Kidney epithelial cell (primary cell): ENCODE measurements at regions not wholly inside any gene's neighbourhood (a gene's known extent, or its start where the extent isn't known, plus 50 kb on each side); places are given as distances from the start of the nearest gene placed in this dataset.

Experiments
- DNase-seq: peaks from one replicate; pipeline ENCODE4 v3.0.0-alpha.2; 2010; ENCODE audit warnings: low read depth
- H3K27me3 ChIP-seq: 2 replicates; pipeline ENCODE4 v1.6.0; 2011; ENCODE audit warnings: low read length; ENCODE audit not compliant: control insufficient read depth, insufficient read depth
- H3K36me3 ChIP-seq: 2 replicates; pipeline ENCODE4 v1.5.1; 2011; ENCODE audit warnings: low read length; ENCODE audit not compliant: control insufficient read depth, insufficient read depth
- H3K4me3 ChIP-seq: 2 replicates; pipeline ENCODE4 v1.5.1; 2011; ENCODE audit warnings: low read depth, mild to moderate bottlenecking, control low read depth, low read length
- TF ChIP-seq, protein P1 (sequence below): IDR thresholded peaks from 2 replicates; pipeline ENCODE4 v1.5.1; 2011; ENCODE audit warnings: mild to moderate bottlenecking, moderate library complexity, low read length, control low read depth, inconsistent platforms; ENCODE audit not compliant: insufficient read depth, poor library complexity, severe bottlenecking

DNA sequence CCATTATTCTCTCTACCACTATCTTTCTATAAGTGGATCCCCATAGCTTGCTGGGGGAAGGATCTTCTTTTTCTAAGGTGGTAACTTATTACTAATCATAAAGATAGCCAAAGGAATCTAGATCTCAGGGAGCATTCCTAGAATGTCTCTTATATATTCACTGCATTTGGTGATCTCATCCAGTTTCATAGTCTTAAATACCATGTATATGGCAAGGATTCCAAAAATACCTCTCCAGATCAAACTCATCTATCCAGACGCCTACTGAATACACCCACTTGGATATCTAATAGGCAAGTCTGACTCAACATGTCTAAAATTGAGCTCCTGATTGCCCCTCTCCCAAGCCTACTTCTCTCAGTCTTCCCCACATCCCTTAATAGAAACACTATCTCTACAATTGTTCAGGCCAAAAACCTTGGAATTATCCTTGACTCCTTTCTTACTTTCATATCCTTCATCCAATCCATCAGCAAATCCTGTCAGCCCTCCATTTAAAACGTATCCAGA, 264.4 kb downstream of the HACE1 start:
- no peaks in the 10 kb centered on the region for H3K36me3 ChIP-seq
- no peak for DNase-seq
- no peak overlapping the region for H3K4me3 ChIP-seq
- TF ChIP-seq, protein P1, sequence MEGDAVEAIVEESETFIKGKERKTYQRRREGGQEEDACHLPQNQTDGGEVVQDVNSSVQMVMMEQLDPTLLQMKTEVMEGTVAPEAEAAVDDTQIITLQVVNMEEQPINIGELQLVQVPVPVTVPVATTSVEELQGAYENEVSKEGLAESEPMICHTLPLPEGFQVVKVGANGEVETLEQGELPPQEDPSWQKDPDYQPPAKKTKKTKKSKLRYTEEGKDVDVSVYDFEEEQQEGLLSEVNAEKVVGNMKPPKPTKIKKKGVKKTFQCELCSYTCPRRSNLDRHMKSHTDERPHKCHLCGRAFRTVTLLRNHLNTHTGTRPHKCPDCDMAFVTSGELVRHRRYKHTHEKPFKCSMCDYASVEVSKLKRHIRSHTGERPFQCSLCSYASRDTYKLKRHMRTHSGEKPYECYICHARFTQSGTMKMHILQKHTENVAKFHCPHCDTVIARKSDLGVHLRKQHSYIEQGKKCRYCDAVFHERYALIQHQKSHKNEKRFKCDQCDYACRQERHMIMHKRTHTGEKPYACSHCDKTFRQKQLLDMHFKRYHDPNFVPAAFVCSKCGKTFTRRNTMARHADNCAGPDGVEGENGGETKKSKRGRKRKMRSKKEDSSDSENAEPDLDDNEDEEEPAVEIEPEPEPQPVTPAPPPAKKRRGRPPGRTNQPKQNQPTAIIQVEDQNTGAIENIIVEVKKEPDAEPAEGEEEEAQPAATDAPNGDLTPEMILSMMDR = no peak
- no peaks in the 10 kb centered on the region for H3K27me3 ChIP-seq

DNA sequence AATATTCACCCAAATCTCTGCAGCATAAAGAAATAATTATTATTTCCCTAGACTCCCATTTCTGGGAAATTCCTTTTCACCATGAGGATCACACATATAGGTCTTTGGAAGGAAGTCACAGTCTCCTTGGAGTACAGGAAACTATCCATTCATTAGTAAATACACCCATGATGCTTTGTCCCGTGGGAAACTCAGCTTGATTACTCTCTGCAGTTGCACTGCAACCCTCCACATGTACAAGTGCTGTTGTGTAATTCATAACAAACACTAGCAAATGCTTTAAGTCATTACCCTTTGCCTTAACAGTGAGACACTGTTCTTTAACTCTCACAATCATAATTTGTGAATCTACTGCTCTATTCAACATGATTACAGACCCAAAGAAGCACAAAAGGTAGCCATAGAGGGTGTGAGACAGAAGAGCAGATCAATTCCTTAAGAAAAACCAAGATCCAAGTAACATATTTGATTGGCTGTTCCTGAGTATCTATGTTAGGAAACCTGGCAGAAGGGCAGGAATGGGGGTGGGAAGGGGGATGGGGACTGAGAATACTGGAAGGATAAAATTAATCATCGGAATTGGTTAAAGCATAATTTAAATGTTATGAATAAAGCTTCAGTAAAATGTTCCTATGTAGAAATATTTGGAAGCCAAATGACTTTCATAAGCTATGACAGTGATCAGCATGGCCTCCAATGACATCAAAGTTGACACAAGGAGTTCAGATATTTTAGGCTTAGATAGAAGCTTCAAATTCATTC, 268.0 kb downstream of the HACE1 start:
- Histone ChIP-seq H3K36me3 (no peaks in the 10 kb centered on the region), H3K4me3 (no peak overlapping the region), H3K27me3 (no peaks in the 10 kb centered on the region)
- TF ChIP-seq, protein P1 = no peak
- DNase-seq = no peak

DNA sequence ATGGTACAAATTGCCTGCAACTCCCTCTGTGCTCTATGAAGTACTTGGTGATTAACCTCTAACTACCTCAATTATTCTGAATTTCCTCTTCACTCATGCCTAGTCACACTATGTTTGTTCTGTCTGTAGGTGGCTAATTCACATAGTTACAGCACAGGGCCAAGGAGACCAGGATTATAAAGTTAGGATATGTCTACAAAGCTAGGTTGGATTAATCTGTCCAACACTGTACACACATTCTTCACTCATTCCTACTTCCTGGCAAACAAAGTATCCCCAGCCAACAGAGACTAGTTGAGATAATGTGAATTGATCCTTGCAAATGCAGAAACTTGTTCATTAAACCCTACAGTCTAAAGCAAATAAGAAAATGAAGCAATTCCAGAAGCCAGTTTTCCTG, 269.8 kb downstream of the HACE1 start:
- no peak for DNase-seq
- Histone ChIP-seq H3K36me3 (no peaks in the 10 kb centered on the region), H3K4me3 (no peak overlapping the region), H3K27me3 (no peaks in the 10 kb centered on the region)
- TF ChIP-seq, protein P1 = no peak

DNA sequence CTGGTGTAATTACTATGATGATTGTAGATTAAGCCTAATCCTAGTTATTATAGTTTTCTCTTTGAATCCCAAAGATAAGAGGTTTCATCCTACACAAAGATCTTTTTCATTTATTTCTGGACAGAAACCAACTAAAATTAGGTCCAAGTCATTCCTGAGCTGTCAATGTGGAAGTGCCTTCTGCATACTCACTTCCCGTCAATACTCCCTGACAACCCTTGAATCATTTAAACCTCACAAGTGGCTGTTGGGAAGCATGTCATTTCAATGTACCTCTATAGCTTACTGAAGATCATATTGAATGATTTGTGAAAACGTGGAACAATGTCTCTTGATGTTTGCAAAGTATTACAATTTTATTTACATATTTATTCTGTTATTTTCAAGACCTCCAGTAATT, 274.1 kb downstream of the HACE1 start:
- TF ChIP-seq, protein P1 = no peak
- Histone ChIP-seq H3K4me3 (no peak overlapping the region), H3K36me3 (no peaks in the 10 kb centered on the region), H3K27me3 (no peaks in the 10 kb centered on the region)
- DNase-seq = no peak

DNA sequence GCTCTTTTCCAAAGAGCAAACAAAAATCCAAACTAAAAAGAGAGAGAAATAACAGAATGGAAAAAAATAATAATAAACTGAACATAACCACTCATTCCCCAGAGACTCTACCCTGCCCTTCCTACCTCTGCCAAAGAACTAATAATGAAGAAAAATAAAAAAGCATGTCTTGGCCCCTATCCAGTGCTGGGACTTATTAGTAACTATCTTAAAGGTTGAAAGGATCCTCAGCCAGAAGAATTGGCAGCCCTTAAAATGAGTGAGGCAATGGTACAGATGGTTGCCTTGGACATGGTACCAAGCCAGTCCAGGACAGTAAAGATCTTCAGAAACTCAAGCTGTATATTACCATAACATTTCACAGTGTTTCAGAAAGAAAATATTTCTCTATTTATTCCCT, 279.3 kb downstream of the HACE1 start:
- no peaks in the 10 kb centered on the region for H3K36me3 ChIP-seq
- TF ChIP-seq, protein P1 = no peak
- DNase-seq = no peak
- no peak overlapping the region for H3K4me3 ChIP-seq
- no peaks in the 10 kb centered on the region for H3K27me3 ChIP-seq
